ENCODE measurements at regions not wholly inside any gene's neighbourhood (a gene's known extent, or its start where the extent isn't known, plus 50 kb on each side); places are given as distances from the start of the nearest gene placed in this dataset.
A peak's percentile ranks its signal among the peaks of the same experiment; 100 is the strongest.

DNA sequence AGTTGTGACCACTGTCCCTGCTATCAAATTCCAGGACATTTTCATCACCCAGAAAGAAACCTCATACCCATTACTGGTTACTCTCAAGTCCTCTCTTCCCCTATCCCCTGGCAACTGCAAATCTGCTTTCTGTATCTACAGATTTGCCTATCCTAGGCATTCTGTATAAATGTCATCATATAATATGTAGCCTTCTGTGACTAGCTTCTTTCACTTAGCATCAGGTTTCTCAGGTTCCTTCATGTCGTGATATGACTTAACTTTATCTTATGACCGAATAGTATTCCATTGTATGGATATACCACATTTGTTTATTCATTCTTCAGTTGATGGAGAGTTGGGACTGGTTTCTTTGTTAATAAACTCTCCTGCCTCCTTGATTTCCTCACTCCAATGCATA lies 60.5 kb downstream of the PMAIP1 start:
- DNase-seq (ENCODE audit: low spot score): no peak

DNA sequence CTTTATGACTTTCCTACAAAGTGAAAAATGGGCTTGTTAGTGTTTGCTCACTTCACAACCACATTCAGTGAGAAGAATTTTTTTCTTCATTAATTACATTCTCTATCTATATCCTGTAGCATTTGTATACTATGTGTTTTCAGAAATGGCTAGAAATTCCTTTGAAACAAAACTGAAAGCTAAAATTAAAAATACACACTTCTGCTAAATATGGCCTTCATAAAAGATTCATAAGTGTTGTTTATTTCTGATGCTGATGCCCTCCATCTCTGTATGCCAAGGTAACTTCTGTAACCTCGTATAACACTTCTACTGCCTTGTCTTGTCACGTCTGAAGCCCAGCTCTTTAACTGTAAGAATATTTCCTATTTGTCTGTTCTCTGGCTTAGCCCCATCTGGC lies 59.8 kb downstream of the PMAIP1 start:
- DNase-seq (ENCODE audit: low spot score): no peak

DNA sequence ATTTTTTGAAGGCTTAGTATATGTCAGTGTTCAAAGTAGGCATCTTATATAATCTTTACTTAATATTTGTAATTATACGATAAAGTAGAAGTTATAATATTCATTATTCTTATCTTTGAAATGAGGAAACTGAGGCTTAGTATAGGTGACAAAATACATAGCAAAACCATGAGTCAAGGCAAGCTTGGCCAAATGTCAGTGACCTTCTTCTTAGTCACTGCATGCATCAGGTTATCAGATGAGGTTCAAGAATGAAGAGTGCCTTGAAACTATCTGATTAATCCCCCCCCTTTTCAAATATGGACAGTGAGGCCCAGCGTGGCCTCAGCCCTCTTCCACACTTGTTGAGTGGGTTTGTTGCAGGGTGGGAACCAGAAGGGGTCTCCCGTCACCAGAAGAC lies 59.3 kb downstream of the PMAIP1 start:
- DNase-seq (ENCODE audit: low spot score): no peak

DNA sequence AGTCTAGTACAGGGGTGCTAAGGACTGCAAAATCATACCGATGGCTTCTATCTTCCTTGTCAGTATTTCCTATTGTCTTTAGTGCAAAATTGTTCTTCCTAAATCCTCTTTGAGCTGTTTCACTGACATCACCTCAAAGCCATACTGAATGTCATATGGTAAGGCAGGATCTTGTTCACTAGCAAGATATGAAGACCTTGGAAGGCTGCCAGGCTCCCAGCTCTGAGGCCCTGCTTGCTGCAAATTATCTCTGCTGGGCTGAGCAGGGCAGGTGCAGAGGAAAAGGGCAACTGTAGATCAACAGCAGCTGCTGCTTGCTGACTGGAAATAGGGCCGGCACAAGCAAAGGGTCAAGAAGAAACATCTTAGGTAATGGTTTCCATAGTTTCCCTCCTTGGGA lies 58.2 kb downstream of the PMAIP1 start:
- DNase-seq (ENCODE audit: low spot score): peak; percentile 11

DNA sequence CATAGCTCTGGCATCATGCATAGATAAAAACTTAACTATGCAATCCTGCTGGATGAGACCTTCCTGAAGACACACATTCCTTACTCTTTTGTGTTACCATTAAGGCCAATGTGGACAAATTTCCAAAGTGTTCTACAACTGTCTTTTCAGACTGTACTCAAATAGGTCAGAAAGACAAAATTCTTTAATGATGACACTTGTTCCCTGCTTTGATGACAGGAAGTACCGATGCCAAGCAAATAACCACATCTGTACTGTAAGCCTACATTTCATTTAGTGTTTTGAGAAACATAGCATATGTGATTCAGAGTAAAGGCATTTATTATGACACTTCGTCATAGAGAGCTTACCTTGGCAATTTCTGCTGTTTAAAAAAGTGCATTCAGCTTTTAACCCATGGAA lies 55.0 kb downstream of the PMAIP1 start:
- no peak for DNase-seq (ENCODE audit: low spot score)

DNA sequence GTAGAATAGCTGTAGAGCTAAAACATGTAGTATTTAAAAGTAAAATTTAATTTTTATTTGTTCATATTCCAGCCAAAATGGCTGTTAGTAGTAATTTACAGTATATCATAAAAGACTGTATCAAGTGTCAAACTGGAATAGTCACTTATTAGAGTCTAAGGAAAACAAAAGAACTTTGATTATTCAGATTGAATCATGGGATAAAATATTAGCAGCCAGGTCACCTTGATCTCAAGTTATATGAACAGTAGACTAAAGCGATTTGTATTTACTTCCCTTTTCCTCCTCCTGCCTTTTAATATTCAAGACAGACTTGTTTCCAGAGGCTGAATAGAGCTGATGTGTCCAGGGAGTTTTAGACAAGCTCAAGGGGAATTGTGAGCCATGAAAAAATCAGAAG lies 54.4 kb downstream of the PMAIP1 start:
- DNase-seq (ENCODE audit: low spot score): no peak
